ENCODE measurements at regions not wholly inside any gene's neighbourhood (a gene's known extent, or its start where the extent isn't known, plus 50 kb on each side); places are given as distances from the start of the nearest gene placed in this dataset.

DNA sequence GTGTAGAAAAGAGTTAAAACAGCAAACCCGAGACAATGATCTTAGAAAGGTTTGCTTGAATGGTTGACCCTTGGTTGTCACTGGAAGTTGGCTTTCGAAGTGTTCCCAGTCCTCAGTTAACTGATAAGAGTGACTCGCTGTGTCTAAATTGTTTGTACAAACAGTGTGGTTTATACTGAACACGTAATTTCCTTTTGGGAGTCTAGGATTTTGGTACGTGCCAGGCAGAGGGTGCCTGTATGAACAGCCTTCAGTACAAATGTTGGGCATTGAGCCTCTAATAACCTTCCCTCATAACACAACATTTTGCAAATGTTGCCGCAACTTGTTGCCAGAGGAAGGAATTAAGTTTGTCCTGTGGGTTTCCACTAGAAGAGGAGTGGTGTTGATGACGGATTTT is 95.8 kb upstream of the DPP10 start:
- no peak overlapping the region for H3K9ac ChIP-seq (ENCODE audit: low read length)
- no peaks in the 10 kb centered on the region for H3K9me3 ChIP-seq (ENCODE audit: insufficient read depth, low read length)
- H3K27ac ChIP-seq (ENCODE audit: low read length): no peak overlapping the region
- no peaks in the 10 kb centered on the region for H3K4me1 ChIP-seq (ENCODE audit: low read length)
- H3K4me2 ChIP-seq (ENCODE audit: low read length): no peak overlapping the region
- no peaks in the 10 kb centered on the region for H3K27me3 ChIP-seq (ENCODE audit: low read depth, low read length)
- H3K79me2 ChIP-seq (ENCODE audit: low read length): no peaks in the 10 kb centered on the region
- no peak overlapping the region for H3K4me3 ChIP-seq (ENCODE audit: low read length)
- no peaks in the 10 kb centered on the region for H3K36me3 ChIP-seq (replicated peaks; ENCODE audit: low read depth, low read length)
- TF ChIP-seq, protein P1, sequence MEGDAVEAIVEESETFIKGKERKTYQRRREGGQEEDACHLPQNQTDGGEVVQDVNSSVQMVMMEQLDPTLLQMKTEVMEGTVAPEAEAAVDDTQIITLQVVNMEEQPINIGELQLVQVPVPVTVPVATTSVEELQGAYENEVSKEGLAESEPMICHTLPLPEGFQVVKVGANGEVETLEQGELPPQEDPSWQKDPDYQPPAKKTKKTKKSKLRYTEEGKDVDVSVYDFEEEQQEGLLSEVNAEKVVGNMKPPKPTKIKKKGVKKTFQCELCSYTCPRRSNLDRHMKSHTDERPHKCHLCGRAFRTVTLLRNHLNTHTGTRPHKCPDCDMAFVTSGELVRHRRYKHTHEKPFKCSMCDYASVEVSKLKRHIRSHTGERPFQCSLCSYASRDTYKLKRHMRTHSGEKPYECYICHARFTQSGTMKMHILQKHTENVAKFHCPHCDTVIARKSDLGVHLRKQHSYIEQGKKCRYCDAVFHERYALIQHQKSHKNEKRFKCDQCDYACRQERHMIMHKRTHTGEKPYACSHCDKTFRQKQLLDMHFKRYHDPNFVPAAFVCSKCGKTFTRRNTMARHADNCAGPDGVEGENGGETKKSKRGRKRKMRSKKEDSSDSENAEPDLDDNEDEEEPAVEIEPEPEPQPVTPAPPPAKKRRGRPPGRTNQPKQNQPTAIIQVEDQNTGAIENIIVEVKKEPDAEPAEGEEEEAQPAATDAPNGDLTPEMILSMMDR (IDR thresholded peaks at IDR 0.05; ENCODE audit: low read depth, low read length): no peak
- no peak for TF ChIP-seq EZH2phosphoT487 (IDR thresholded peaks at IDR 0.05; ENCODE audit: low read depth)
- H4K20me1 ChIP-seq (ENCODE audit: insufficient read depth, low read length): no peaks in the 10 kb centered on the region
- no peak overlapping the region for H2AFZ ChIP-seq (ENCODE audit: low read depth, low read length)

- no peaks in the 10 kb centered on the region for H4K20me1 ChIP-seq (ENCODE audit: insufficient read depth, low read length)
- no peaks in the 10 kb centered on the region for H3K36me3 ChIP-seq (replicated peaks; ENCODE audit: low read depth, low read length)
- H3K4me2 ChIP-seq (ENCODE audit: low read length): no peak overlapping the region
- TF ChIP-seq, protein P1 (IDR thresholded peaks at IDR 0.05; ENCODE audit: low read depth, low read length): no peak
- TF ChIP-seq EZH2phosphoT487 (IDR thresholded peaks at IDR 0.05; ENCODE audit: low read depth): no peak
- no peak overlapping the region for H3K27ac ChIP-seq (ENCODE audit: low read length)
- no peaks in the 10 kb centered on the region for H3K4me1 ChIP-seq (ENCODE audit: low read length)
- H2AFZ ChIP-seq (ENCODE audit: low read depth, low read length): no peak overlapping the region
- H3K27me3 ChIP-seq (ENCODE audit: low read depth, low read length): no peaks in the 10 kb centered on the region
- no peaks in the 10 kb centered on the region for H3K79me2 ChIP-seq (ENCODE audit: low read length)
- no peak overlapping the region for H3K4me3 ChIP-seq (ENCODE audit: low read length)
- H3K9ac ChIP-seq (ENCODE audit: low read length): no peak overlapping the region
- no peaks in the 10 kb centered on the region for H3K9me3 ChIP-seq (ENCODE audit: insufficient read depth, low read length)
Observed at GRCh38 chr2:114350186-114350725, 92.2 kb upstream of the DPP10 start.

DNA sequence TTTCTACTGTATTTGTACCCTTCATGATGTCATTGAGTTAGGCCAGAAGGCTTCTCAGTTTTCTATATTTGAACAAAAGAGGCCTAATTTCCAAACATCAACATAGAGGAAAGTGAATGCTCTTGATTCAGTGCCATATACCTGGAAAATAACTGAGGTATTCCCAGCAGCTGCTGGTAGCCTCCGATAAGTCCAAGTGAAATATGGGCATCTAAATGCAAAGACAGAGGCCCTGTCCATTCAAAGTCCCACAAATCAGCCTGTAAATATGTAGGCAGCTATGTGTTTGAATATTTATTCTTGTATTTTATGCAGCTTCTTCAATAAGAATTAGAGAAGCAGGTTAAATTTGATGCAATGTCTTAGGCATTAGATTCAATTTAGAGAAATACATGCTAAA is 89.5 kb upstream of the DPP10 start:
- Histone ChIP-seq H3K9me3 (ENCODE audit: insufficient read depth, low read length) (no peaks in the 10 kb centered on the region), H2AFZ (ENCODE audit: low read depth, low read length) (no peak overlapping the region), H3K79me2 (ENCODE audit: low read length) (no peaks in the 10 kb centered on the region), H3K36me3 (replicated peaks; ENCODE audit: low read depth, low read length) (no peaks in the 10 kb centered on the region), H3K4me2 (ENCODE audit: low read length) (no peak overlapping the region), H3K27me3 (ENCODE audit: low read depth, low read length) (no peaks in the 10 kb centered on the region), H3K4me1 (ENCODE audit: low read length) (no peaks in the 10 kb centered on the region), H3K9ac (ENCODE audit: low read length) (no peak overlapping the region), H3K4me3 (ENCODE audit: low read length) (no peak overlapping the region), H4K20me1 (ENCODE audit: insufficient read depth, low read length) (no peaks in the 10 kb centered on the region), H3K27ac (ENCODE audit: low read length) (no peak overlapping the region)
- no peak for TF ChIP-seq EZH2phosphoT487 (IDR thresholded peaks at IDR 0.05; ENCODE audit: low read depth)
- TF ChIP-seq, protein P1 (IDR thresholded peaks at IDR 0.05; ENCODE audit: low read depth, low read length): no peak

- Histone ChIP-seq H3K27me3 (ENCODE audit: low read depth, low read length) (no peaks in the 10 kb centered on the region), H3K4me1 (ENCODE audit: low read length) (no peaks in the 10 kb centered on the region), H3K36me3 (replicated peaks; ENCODE audit: low read depth, low read length) (no peaks in the 10 kb centered on the region), H3K9ac (ENCODE audit: low read length) (no peak overlapping the region), H2AFZ (ENCODE audit: low read depth, low read length) (no peak overlapping the region), H4K20me1 (ENCODE audit: insufficient read depth, low read length) (no peaks in the 10 kb centered on the region), H3K9me3 (ENCODE audit: insufficient read depth, low read length) (no peaks in the 10 kb centered on the region), H3K4me2 (ENCODE audit: low read length) (no peak overlapping the region), H3K27ac (ENCODE audit: low read length) (no peak overlapping the region), H3K79me2 (ENCODE audit: low read length) (no peaks in the 10 kb centered on the region), H3K4me3 (ENCODE audit: low read length) (no peak overlapping the region)
- TF ChIP-seq, protein P1 (IDR thresholded peaks at IDR 0.05; ENCODE audit: low read depth, low read length): no peak
- TF ChIP-seq EZH2phosphoT487 (IDR thresholded peaks at IDR 0.05; ENCODE audit: low read depth): no peak
Observed at GRCh38 chr2:114354199-114354598, 88.2 kb upstream of the DPP10 start.

All from OCI-LY3 (cell line).